GM21381 (cell line): ENCODE measurements at regions not wholly inside any gene's neighbourhood (a gene's known extent, or its start where the extent isn't known, plus 50 kb on each side); places are given as distances from the start of the nearest gene placed in this dataset.

ENCODE experiments used
- ATAC-seq: cut with Tn5 transposase; IDR thresholded peaks from one replicate; pipeline ENCODE4 v1.9.1; 2021; ENCODE audit warnings: mild to moderate bottlenecking, moderate library complexity; ENCODE audit not compliant: unreplicated experiment

GRCh38 chr15:38072007-38072347 lies 137.5 kb downstream of the TMCO5A start:
- no peak for ATAC-seq

- peak; percentile 55 for ATAC-seq
These were observed 138.1 kb downstream of the TMCO5A start for GRCh38 chr15:38072348-38073177.

GRCh38 chr15:38073178-38073946 lies 138.9 kb downstream of the TMCO5A start:
- ATAC-seq: no peak

- ATAC-seq: no peak
These were observed 139.6 kb downstream of the TMCO5A start for GRCh38 chr15:38074029-38074428.

GRCh38 chr15:38075466-38075865 lies 141.0 kb downstream of the TMCO5A start:
- ATAC-seq: no peak

GRCh38 chr15:38076786-38077185 lies 142.3 kb downstream of the TMCO5A start:
- no peak for ATAC-seq

- no peak for ATAC-seq
These were observed 144.8 kb downstream of the TMCO5A start for GRCh38 chr15:38079236-38079635.

GRCh38 chr15:38080651-38081275 lies 146.3 kb downstream of the TMCO5A start:
- no peak for ATAC-seq

- ATAC-seq: peak; percentile 76
These were observed 149.8 kb downstream of the TMCO5A start for GRCh38 chr15:38084289-38084688.

- ATAC-seq: peak; percentile 79
These were observed 150.7 kb downstream of the TMCO5A start for GRCh38 chr15:38085114-38085513.

- ATAC-seq: peak; percentile 39
These were observed 151.6 kb downstream of the TMCO5A start for GRCh38 chr15:38085931-38086568.

- no peak for ATAC-seq
These were observed 152.2 kb downstream of the TMCO5A start for GRCh38 chr15:38086611-38087010.

- ATAC-seq: no peak
These were observed 154.5 kb downstream of the TMCO5A start for GRCh38 chr15:38088971-38089370.

- no peak for ATAC-seq
These were observed 155.8 kb downstream of the TMCO5A start for GRCh38 chr15:38090223-38090622.

- ATAC-seq: no peak
These were observed 156.2 kb downstream of the TMCO5A start for GRCh38 chr15:38090678-38091077.

GRCh38 chr15:38091078-38091645 lies 156.7 kb downstream of the TMCO5A start:
- ATAC-seq: no peak

GRCh38 chr15:38093931-38094330 lies 158.7 kb upstream of the SPRED1 start:
- no peak for ATAC-seq

GRCh38 chr15:38102972-38103371 lies 149.7 kb upstream of the SPRED1 start:
- no peak for ATAC-seq

- no peak for ATAC-seq
These were observed 149.1 kb upstream of the SPRED1 start for GRCh38 chr15:38103564-38103963.

GRCh38 chr15:38111070-38111469 lies 141.6 kb upstream of the SPRED1 start:
- no peak for ATAC-seq

GRCh38 chr15:38112406-38112805 lies 140.2 kb upstream of the SPRED1 start:
- ATAC-seq: no peak
